HL-60 (cell line): ENCODE measurements at regions not wholly inside any gene's neighbourhood (a gene's known extent, or its start where the extent isn't known, plus 50 kb on each side); places are given as distances from the start of the nearest gene placed in this dataset.

ENCODE experiments used
- POLR2AphosphoS5 ChIP-seq: IDR thresholded peaks from 2 replicates; pipeline ENCODE4 v1.6.1; 2012; ENCODE audit warnings: low read depth
- TF ChIP-seq, protein P1 (sequence below): IDR thresholded peaks from one replicate; pipeline ENCODE4 v1.5.1; 2011; ENCODE audit warnings: low read length, control low read depth, inconsistent platforms; ENCODE audit not compliant: insufficient read depth
- TF ChIP-seq, protein P2 (sequence below): IDR thresholded peaks from 2 replicates; pipeline ENCODE4 v1.6.1; 2012; ENCODE audit warnings: low read depth; ENCODE audit not compliant: insufficient replicate concordance

DNA sequence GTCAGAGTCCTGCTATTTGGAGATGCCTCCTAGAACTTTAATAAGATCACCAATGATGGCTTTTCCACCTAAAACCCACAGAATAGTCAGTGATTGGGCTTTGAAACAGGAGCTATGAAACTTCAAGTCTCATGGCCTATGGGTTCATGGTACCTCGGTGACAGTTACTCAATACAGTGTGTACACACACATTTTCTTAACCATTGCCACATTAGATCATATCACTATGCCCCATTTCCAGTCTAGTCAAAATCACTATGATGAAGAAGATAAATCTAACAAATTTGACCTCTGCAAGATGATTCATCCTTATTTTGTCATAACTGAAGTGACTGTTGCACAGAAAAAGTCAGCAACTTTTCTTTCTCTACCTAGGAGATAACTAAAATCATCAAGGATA is 86.8 kb upstream of the OR13F1 start:
- TF ChIP-seq, protein P1, sequence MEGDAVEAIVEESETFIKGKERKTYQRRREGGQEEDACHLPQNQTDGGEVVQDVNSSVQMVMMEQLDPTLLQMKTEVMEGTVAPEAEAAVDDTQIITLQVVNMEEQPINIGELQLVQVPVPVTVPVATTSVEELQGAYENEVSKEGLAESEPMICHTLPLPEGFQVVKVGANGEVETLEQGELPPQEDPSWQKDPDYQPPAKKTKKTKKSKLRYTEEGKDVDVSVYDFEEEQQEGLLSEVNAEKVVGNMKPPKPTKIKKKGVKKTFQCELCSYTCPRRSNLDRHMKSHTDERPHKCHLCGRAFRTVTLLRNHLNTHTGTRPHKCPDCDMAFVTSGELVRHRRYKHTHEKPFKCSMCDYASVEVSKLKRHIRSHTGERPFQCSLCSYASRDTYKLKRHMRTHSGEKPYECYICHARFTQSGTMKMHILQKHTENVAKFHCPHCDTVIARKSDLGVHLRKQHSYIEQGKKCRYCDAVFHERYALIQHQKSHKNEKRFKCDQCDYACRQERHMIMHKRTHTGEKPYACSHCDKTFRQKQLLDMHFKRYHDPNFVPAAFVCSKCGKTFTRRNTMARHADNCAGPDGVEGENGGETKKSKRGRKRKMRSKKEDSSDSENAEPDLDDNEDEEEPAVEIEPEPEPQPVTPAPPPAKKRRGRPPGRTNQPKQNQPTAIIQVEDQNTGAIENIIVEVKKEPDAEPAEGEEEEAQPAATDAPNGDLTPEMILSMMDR = no peak
- TF ChIP-seq, protein P2, sequence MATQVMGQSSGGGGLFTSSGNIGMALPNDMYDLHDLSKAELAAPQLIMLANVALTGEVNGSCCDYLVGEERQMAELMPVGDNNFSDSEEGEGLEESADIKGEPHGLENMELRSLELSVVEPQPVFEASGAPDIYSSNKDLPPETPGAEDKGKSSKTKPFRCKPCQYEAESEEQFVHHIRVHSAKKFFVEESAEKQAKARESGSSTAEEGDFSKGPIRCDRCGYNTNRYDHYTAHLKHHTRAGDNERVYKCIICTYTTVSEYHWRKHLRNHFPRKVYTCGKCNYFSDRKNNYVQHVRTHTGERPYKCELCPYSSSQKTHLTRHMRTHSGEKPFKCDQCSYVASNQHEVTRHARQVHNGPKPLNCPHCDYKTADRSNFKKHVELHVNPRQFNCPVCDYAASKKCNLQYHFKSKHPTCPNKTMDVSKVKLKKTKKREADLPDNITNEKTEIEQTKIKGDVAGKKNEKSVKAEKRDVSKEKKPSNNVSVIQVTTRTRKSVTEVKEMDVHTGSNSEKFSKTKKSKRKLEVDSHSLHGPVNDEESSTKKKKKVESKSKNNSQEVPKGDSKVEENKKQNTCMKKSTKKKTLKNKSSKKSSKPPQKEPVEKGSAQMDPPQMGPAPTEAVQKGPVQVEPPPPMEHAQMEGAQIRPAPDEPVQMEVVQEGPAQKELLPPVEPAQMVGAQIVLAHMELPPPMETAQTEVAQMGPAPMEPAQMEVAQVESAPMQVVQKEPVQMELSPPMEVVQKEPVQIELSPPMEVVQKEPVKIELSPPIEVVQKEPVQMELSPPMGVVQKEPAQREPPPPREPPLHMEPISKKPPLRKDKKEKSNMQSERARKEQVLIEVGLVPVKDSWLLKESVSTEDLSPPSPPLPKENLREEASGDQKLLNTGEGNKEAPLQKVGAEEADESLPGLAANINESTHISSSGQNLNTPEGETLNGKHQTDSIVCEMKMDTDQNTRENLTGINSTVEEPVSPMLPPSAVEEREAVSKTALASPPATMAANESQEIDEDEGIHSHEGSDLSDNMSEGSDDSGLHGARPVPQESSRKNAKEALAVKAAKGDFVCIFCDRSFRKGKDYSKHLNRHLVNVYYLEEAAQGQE = no peak
- TF ChIP-seq POLR2AphosphoS5 = no peak
